Rectal smooth muscle tissue (tissue), 1 donor: ENCODE measurements at regions not wholly inside any gene's neighbourhood (a gene's known extent, or its start where the extent isn't known, plus 50 kb on each side); places are given as distances from the start of the nearest gene placed in this dataset.
A peak's percentile ranks its signal among the peaks of the same experiment; 100 is the strongest.

ENCODE experiments used
- H3K27ac ChIP-seq: one replicate; pipeline ENCODE4 v1.7.0; 2013; ENCODE audit warnings: low read depth, low read length, inconsistent platforms
- H3K27me3 ChIP-seq: one replicate; pipeline ENCODE4 v1.7.0; 2013; ENCODE audit warnings: low read length; ENCODE audit not compliant: control insufficient read depth, insufficient read depth
- H3K36me3 ChIP-seq: one replicate; pipeline ENCODE4 v1.7.0; 2013; ENCODE audit warnings: low read length; ENCODE audit not compliant: control insufficient read depth, insufficient read depth
- H3K4me1 ChIP-seq: one replicate; pipeline ENCODE4 v1.7.0; 2013; ENCODE audit warnings: low read length; ENCODE audit not compliant: control insufficient read depth, insufficient read depth
- H3K4me3 ChIP-seq: one replicate; pipeline ENCODE4 v1.7.0; 2013; ENCODE audit warnings: low read length
- H3K9ac ChIP-seq: one replicate; pipeline ENCODE4 v1.7.0; 2013; ENCODE audit warnings: low read length

DNA sequence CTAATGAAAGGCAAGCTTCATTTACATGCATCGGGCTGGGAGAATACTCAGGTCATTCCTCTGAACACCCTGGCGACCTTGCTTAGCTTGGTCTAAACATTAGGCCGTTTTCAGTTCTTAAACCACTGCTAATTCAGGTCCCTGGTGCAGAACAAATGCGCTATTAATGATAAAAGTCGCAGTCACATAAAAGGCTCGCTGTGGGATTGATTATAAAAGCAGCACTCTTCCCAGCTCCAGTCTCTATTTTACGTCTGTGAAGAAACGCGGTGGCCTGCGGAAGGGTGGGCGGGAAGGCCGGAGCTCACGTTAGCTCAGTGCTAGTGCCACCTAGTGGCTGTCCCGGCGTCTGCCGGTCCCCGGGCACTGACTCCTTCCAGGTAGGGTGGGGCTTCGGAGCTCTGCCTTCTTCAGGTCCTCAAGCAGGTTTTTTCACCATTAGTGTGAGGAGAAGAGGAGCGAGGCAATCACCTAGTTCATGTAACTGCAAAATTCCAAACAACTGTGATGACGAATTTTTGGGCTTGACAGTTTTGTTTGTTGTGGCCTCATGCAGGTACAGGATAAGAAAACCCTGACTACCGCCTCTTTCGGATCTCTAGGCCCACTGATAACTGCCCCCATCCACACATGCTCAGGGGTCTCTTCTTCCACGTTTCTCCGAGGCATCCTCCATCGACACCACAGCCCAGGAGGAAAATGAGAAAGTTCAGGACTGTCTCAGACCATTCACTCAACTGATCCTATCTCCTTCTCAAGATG lies 66.5 kb upstream of the CLMP start:
- Histone ChIP-seq H3K36me3 (no peaks in the 10 kb centered on the region), H3K27me3 (no peaks in the 10 kb centered on the region), H3K4me3 (peak overlapping the region; percentile 49), H3K27ac (no peak overlapping the region), H3K4me1 (peaks cover 3% of the 10 kb centered on the region), H3K9ac (no peak overlapping the region)

DNA sequence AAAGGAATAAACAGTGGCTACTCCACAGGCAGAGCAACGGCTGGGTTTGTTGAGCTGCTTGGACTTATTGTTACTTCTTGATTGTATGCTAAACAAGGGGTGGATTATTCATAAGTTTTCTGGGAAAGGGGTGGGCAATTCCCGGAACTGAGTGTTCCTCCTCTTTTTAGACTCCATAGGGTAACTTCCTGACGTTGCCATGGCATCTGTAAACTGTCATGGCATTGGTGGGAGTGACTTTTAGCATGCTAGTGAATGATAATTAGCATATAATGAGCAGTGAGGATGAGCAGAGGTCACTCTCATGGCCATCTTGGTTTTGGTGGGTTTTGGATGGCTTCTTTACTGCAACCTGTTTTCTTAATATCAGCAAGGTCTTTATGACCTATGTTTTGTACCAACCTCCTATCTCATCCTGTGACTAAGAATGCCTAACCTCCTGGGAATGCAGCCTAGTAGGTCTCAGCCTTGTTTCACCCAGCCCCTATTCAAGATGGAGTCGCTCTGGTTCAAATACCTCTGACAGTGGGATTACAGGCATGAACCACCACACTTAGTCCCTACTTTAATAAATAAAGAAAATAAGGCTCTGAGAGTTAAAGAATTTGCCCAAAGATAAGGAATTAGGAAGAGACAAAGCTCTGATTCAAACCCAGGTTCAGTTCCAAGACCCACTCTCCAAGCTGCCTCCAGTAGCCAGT lies 65.6 kb upstream of the CLMP start:
- peaks cover 3% of the 10 kb centered on the region for H3K4me1 ChIP-seq
- H3K27ac ChIP-seq: no peak overlapping the region
- no peak overlapping the region for H3K4me3 ChIP-seq
- no peaks in the 10 kb centered on the region for H3K36me3 ChIP-seq
- no peak overlapping the region for H3K9ac ChIP-seq
- no peaks in the 10 kb centered on the region for H3K27me3 ChIP-seq

DNA sequence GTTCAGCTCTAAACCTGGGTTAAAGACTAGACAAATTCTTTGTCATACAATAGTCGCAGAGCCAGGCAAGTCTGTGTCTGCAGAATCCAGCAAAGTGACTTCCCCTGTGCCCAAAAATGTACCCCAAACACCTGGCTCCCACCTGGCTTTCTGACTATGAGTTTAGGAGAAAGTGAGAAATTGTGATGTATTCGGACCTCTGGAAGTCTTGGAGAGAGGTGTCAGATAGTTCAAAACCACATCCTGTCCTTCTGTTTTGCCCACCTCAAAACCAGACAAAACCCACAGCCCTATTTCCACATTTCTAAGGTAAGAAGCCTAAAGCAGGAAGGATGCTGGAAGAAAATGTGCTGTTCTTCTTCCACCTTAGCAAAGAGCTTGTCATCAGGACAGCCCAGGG lies 63.8 kb upstream of the CLMP start:
- H3K36me3 ChIP-seq: no peaks in the 10 kb centered on the region
- H3K27me3 ChIP-seq: no peaks in the 10 kb centered on the region
- peaks cover 3% of the 10 kb centered on the region for H3K4me1 ChIP-seq
- H3K4me3 ChIP-seq: no peak overlapping the region
- H3K9ac ChIP-seq: no peak overlapping the region
- no peak overlapping the region for H3K27ac ChIP-seq

DNA sequence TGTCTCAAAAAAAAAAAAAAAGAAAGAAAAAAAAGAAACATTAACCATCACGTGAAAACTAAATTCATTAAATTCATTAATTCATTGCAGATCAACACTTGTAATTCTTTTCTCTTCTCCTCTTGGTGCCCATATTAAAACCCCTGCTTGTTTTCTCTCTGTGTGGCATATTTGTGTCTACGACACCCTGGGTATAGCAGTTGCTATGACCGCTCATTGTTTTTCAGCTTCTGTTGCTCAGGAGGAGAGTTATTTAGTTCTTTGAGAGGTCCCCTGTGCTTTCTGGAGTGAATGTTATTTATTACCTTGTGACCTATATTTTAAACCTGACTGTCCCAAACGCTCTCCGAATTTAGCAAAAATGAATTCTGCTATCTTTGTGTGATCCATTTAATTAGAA lies 62.3 kb upstream of the CLMP start:
- no peak overlapping the region for H3K4me3 ChIP-seq
- H3K36me3 ChIP-seq: no peaks in the 10 kb centered on the region
- no peak overlapping the region for H3K27ac ChIP-seq
- no peaks in the 10 kb centered on the region for H3K27me3 ChIP-seq
- peaks cover 4% of the 10 kb centered on the region for H3K4me1 ChIP-seq
- no peak overlapping the region for H3K9ac ChIP-seq

DNA sequence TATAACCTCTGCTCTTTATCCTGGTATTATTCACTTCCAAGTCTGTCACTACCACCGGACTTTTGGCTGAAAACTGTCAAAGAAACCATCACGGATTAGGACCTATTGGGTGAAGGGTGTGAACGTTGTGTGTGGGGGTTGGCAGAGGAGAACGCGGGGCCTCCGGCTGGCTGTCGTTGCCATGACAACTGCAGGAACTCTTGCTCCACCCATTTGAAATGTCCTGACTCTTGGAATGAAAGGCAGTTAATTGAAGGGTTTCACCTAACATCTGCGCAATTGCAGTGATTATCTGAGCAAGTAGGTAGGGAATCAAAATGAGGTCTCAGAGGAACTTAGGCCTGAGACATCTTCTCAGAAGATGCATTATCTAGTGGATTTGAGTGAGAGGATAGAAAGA lies 60.9 kb upstream of the CLMP start:
- H3K4me1 ChIP-seq: peaks cover 12% of the 10 kb centered on the region
- H3K4me3 ChIP-seq: no peak overlapping the region
- H3K36me3 ChIP-seq: no peaks in the 10 kb centered on the region
- H3K9ac ChIP-seq: no peak overlapping the region
- no peak overlapping the region for H3K27ac ChIP-seq
- H3K27me3 ChIP-seq: no peaks in the 10 kb centered on the region

DNA sequence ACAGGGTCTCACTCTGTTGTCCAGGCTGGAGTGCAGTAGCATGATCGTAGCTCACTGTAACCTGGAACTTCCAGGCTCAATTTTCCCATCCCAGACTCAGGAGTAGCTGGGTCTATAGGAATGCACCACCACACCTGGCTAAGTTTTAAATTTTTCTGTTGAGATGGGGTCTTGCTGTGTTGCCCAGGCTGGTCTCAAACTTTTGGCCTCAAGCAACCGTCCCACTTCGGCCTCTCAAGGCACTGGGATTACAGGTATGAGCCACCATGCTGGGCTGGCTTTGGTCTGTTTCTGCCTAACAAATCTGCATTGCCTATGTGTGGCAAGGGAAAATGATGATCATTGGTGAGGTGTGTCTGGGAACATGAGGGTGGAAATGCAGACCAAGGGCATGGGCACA lies 59.3 kb upstream of the CLMP start:
- peaks cover 12% of the 10 kb centered on the region for H3K4me1 ChIP-seq
- no peaks in the 10 kb centered on the region for H3K27me3 ChIP-seq
- no peak overlapping the region for H3K4me3 ChIP-seq
- no peak overlapping the region for H3K27ac ChIP-seq
- H3K9ac ChIP-seq: no peak overlapping the region
- H3K36me3 ChIP-seq: no peaks in the 10 kb centered on the region

DNA sequence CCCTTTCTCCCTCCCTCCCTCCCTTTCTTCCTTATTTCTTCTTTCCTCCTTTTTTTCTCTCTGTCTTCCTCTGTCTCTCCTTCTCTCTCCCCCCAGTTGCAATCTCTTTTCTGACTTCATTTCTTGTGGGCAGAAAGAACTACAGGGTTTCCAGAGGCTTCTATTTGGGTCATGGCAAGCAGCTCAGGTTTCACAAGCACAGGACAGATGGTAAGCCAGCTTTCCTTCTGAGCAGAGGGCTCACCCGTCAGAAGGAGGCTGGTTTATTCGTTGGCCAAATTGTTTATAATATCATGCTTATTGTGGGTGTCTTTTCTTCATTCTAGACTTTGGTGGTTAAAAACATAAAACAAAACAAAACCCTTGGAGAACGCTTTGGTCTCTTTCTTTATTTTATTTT lies 58.9 kb upstream of the CLMP start:
- no peaks in the 10 kb centered on the region for H3K27me3 ChIP-seq
- H3K9ac ChIP-seq: no peak overlapping the region
- H3K4me3 ChIP-seq: no peak overlapping the region
- no peaks in the 10 kb centered on the region for H3K36me3 ChIP-seq
- H3K4me1 ChIP-seq: peaks cover 12% of the 10 kb centered on the region
- H3K27ac ChIP-seq: no peak overlapping the region

DNA sequence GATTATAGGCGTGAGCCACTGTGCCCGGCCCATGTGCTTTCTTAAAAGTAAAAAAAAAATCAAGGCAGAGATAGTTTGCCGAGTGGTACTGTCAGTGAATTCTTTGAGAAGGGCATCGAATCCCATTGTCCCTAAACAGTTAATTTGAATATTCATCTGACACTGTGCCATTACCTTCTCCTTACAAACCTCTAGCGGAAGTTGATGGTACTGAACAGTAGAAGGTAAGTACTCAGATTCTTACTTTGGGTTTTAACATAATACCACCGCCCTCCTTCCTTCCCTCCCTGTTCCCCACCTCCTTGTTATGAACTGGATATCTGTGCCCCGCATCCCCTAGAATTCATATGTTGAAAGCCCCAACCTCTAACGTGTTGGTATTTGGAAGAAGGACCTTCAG lies 58.2 kb upstream of the CLMP start:
- Histone ChIP-seq H3K27ac (no peak overlapping the region), H3K27me3 (no peaks in the 10 kb centered on the region), H3K4me1 (peaks cover 12% of the 10 kb centered on the region), H3K4me3 (no peak overlapping the region), H3K9ac (no peak overlapping the region), H3K36me3 (no peaks in the 10 kb centered on the region)

DNA sequence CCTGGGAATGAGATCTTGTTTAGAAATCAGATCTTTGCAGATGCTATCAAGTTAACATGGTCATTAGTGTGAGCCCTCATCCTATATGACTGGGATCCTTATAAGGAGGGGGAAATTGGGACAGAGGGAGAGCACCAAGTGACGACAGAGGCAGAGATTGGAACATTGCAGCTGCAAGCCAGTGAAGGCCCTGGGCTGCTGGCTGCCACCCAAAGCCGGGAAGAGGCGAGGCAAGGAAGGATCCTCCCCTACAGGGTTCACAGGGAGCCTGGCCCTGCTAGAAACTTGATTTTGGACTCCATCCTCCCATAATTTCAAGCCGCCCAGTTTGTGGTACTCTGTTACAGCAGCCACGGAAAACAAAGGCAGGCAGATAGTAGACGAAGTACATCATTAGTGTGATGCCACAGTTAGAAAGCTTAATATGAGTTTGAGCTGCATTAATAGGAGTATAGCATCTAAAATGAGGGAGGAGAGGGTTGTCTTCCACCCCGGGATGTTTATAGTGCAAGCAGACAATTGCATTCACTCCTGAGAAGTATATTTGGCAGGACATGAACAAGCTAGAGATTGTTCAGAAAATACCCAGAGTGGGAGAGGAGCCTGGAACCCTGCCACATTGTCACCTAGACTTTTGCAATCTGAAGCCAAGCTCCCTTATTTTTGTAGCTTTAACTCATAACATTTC lies 56.8 kb upstream of the CLMP start:
- no peaks in the 10 kb centered on the region for H3K27me3 ChIP-seq
- peak overlapping the region; percentile 50 for H3K27ac ChIP-seq
- no peak overlapping the region for H3K4me3 ChIP-seq
- H3K36me3 ChIP-seq: no peaks in the 10 kb centered on the region
- H3K4me1 ChIP-seq: peaks cover 12% of the 10 kb centered on the region
- no peak overlapping the region for H3K9ac ChIP-seq

DNA sequence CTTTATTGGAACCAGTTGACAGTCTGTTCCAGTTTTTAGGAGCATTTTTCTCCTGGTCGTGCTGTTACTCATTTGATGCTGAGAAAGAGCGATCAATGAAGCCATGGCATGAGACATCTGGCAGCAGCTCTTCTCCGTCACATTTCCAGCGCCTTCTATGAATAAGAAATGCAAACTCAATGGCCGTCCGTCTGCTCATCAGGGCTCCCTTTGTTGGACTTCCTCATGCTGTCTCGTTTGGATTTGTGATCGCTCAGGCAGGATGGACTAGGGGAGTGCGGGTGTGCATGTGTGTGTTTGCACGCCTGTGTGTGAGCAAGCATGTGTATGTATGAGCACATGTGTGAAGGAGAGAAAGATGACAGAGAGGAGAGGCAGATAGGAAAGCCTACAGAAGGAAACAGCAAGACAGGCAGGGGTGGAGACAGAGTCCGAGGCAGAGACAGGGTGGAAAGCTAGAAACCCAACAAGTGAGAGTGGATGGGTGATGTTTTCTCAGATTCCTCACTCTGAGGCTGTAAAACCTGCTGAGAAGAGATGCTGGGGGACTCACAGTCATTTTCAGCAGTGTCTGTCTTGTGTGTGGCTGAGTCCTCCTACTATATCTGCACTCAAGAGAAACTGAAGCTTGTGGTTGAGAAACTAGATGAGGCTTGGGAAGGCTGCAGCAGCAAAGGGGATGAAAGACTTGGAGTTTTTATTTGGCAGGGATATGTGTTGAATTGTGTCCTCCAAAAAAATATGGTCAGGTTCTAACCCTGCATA lies 56.0 kb upstream of the CLMP start:
- H3K27ac ChIP-seq: peak overlapping the region; percentile 50
- peaks cover 12% of the 10 kb centered on the region for H3K4me1 ChIP-seq
- no peaks in the 10 kb centered on the region for H3K27me3 ChIP-seq
- no peaks in the 10 kb centered on the region for H3K36me3 ChIP-seq
- H3K9ac ChIP-seq: no peak overlapping the region
- H3K4me3 ChIP-seq: no peak overlapping the region

DNA sequence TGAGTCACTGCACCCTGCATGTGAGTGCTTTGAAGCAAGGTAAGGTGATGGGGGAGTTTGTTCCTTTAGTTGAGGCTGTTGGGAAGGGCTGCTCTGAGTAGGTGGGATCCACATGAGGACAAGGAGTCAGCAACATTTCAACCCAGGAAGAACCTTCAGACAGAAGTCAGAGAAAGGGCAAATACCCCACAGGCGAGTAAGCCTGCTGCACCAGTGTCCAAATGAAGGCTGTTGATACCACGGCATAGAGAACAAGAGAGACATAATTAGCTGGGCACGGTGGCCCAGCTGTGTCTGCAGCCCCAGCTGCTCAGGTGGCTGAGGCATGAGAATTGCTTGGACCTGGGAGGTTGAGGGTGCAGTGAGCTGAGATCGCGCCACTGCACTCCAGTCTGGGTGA lies 54.3 kb upstream of the CLMP start:
- no peak overlapping the region for H3K9ac ChIP-seq

DNA sequence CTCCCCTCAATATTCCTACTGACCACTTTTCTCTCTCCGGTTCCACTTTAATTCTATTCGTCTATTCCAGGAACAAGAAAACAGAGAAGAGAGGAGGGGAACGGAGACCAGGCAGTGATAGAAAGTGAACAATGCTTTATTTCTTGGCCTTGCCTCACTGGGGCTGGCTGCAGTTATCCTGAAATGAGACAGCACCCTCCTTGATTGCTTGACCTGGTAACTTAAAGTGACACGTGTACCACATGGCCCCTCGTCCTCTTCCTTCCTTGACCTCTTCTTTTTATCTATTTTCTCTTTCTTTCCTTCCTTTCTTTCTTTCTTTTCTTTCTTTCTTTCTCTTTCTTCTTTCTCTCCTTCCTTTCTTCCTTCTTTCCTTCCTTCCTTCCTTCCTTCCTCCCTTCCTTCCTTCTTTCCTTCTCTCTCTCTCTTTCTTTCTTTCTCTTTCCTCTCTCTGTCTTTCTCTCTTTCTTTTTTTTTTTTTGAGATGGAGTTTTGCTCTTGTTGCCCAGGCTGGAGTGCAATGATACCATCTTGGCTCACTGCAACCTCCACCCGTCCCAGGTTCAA lies 52.8 kb upstream of the CLMP start:
- Histone ChIP-seq H3K4me1 (peaks cover 12% of the 10 kb centered on the region), H3K9ac (no peak overlapping the region), H3K4me3 (no peak overlapping the region), H3K27me3 (no peaks in the 10 kb centered on the region), H3K36me3 (no peaks in the 10 kb centered on the region), H3K27ac (no peak overlapping the region)

More for the DNA sequence above, 54.3 kb upstream of the CLMP start:
- Histone ChIP-seq H3K27me3 (no peaks in the 10 kb centered on the region), H3K4me3 (no peak overlapping the region), H3K4me1 (peaks cover 12% of the 10 kb centered on the region), H3K36me3 (no peaks in the 10 kb centered on the region), H3K27ac (no peak overlapping the region)
